ENCODE measurements at regions not wholly inside any gene's neighbourhood (a gene's known extent, or its start where the extent isn't known, plus 50 kb on each side); places are given as distances from the start of the nearest gene placed in this dataset.

DNA sequence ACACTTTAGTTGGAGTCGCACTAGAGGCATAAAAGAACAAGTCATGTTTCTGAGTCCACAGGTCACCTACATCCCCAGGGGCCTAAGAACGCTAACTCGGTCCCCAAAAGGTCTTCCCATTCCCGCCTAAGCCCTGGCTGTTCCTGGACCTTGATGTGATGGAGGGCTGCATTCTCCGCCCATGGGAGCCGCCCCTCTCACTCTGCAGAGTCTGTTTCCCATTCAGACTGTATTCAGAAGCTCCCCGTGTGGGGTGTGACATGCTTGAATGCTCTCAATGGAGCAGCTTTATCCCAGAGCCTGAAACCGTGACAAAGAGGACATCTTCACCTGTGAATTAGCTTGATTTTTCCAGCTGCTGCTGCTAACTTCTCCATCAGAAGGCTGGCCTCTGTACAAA, 319.0 kb upstream of the KLHL29 start:
- Histone ChIP-seq H3K36me3 (no peaks in the 10 kb centered on the region), H3K9me3 (no peaks in the 10 kb centered on the region), H3K4me3 (no peak overlapping the region), H3K4me1 (no peaks in the 10 kb centered on the region), H3K27ac (no peak overlapping the region), H3K27me3 (no peaks in the 10 kb centered on the region)
- ATAC-seq (no peak), FAIRE-seq (no peak), DNase-seq (no peak)
- intact Hi-C loops (cut with DNase I): no loop called here
- WGBS, 2 donors: 77 to 81% methylated on average over 8 of the region's 8 CpGs
- TF ChIP-seq CTCF (IDR thresholded peaks at IDR 0.05): no peak

DNA sequence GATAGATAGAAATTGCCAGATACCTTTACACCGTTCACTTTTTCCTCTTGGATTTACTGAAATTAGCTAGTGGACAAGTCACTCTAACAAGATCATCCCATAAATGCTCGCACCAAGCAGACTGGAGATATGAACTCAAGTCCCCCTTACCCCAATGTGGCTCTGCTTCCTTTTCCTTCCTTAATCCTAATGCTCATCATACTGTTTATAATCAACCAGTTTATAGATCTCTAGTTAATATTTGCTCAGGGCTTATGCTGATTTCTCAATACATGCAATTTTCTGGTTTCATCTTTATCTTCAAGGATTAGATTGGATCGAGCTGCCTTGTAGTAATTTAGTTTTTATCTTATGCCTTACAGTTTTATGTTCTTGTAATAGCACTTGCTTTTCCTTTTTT, 318.3 kb upstream of the KLHL29 start:
- intact Hi-C loops (cut with DNase I): no loop called here
- DNase-seq: no peak
- no peak for ATAC-seq
- H3K4me3 ChIP-seq: no peak overlapping the region
- 42 to 45% methylated on average over 3 of the region's 3 CpGs for WGBS, 2 donors
- FAIRE-seq: no peak
- no peaks in the 10 kb centered on the region for H3K27me3 ChIP-seq
- no peaks in the 10 kb centered on the region for H3K9me3 ChIP-seq
- H3K36me3 ChIP-seq: no peaks in the 10 kb centered on the region
- no peak overlapping the region for H3K27ac ChIP-seq
- H3K4me1 ChIP-seq: no peaks in the 10 kb centered on the region
- no peak for TF ChIP-seq CTCF (IDR thresholded peaks at IDR 0.05)

DNA sequence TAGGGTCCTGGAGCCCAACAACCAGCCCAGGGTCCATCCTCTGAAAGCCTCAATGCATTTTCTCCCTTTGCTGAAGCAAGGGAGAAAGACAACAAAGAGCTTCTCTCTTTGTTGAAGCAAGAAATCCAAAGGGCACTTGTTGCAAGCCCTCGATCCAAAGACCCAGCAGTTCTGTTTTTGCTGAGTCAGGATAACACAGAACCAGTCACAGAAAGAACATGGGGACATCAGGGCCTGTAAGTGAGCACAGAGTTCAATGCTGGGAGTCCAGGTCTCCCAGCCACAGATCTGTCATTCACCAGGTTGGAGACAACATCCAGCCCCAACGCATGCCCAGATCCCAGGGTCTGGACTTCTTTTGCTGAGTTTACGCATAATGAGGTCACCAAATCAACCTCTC, 315.8 kb upstream of the KLHL29 start:
- WGBS, 2 donors: 85 to 90% methylated on average over 3 of the region's 3 CpGs
- FAIRE-seq (no peak), DNase-seq (no peak), ATAC-seq (no peak)
- no peak for TF ChIP-seq CTCF (IDR thresholded peaks at IDR 0.05)
- Histone ChIP-seq H3K27ac (no peak overlapping the region), H3K4me1 (no peaks in the 10 kb centered on the region), H3K9me3 (no peaks in the 10 kb centered on the region), H3K27me3 (no peaks in the 10 kb centered on the region), H3K4me3 (no peak overlapping the region), H3K36me3 (no peaks in the 10 kb centered on the region)
- intact Hi-C loops (cut with DNase I): no loop called here

- intact Hi-C loops (cut with DNase I): no loop called here
- ATAC-seq (no peak), FAIRE-seq (no peak)
Observed at GRCh38 chr2:23069923-23070322, 315.1 kb upstream of the KLHL29 start.

DNA sequence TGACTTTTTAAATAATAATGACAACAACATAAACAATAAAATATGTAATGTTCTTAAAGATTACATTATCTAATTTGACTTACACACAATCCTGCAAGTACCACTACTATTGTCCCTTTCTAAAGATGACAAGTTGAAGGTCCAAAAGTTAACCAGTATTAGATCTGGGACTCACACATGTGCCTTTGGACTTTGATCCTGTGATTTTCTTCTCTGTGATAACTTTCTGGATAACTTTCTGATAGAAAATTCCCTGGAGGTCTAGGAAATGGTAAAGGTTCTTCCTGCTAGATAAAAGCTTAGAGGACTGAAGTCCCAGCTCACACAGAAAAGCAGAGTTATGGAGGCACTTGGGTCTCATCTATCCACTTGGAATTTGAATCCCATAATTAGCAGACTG, 311.9 kb upstream of the KLHL29 start:
- ATAC-seq (no peak), FAIRE-seq (no peak), DNase-seq (no peak)
- intact Hi-C loops (cut with DNase I): no loop called here
- no peak overlapping the region for H3K4me3 ChIP-seq
- no peaks in the 10 kb centered on the region for H3K9me3 ChIP-seq
- no peaks in the 10 kb centered on the region for H3K36me3 ChIP-seq
- no peak for TF ChIP-seq CTCF (IDR thresholded peaks at IDR 0.05)
- no peaks in the 10 kb centered on the region for H3K27me3 ChIP-seq
- no peaks in the 10 kb centered on the region for H3K4me1 ChIP-seq
- no peak overlapping the region for H3K27ac ChIP-seq

More at GRCh38 chr2:23069923-23070322, 315.1 kb upstream of the KLHL29 start:
- 34 to 39% methylated on average over 3 of the region's 3 CpGs for WGBS, 2 donors
- no peak for DNase-seq
- no peak overlapping the region for H3K4me3 ChIP-seq
- no peak overlapping the region for H3K27ac ChIP-seq
- no peaks in the 10 kb centered on the region for H3K4me1 ChIP-seq
- no peaks in the 10 kb centered on the region for H3K27me3 ChIP-seq
- TF ChIP-seq CTCF (IDR thresholded peaks at IDR 0.05): no peak
- H3K36me3 ChIP-seq: no peaks in the 10 kb centered on the region
- H3K9me3 ChIP-seq: no peaks in the 10 kb centered on the region

Measured in pancreas (tissue), 10 donors.